ENCODE measurements at regions not wholly inside any gene's neighbourhood (a gene's known extent, or its start where the extent isn't known, plus 50 kb on each side); places are given as distances from the start of the nearest gene placed in this dataset.

- H3K4me3 ChIP-seq (ENCODE audit: low read depth, low read length), result no peak overlapping the region
- no peak for TF ChIP-seq CTCF (IDR thresholded peaks at IDR 0.05; ENCODE audit: borderline replicate concordance, insufficient read depth, low read depth, low read length)
Observed at GRCh38 chr16:85537795-85538401, 75.2 kb upstream of the GSE1 start.

- no peak overlapping the region for H3K4me3 ChIP-seq (ENCODE audit: low read depth, low read length)
- no peak for TF ChIP-seq CTCF (IDR thresholded peaks at IDR 0.05; ENCODE audit: borderline replicate concordance, insufficient read depth, low read depth, low read length)
Observed at GRCh38 chr16:85539084-85539483, 74.0 kb upstream of the GSE1 start.

GRCh38 chr16:85539629-85540291 is 73.4 kb upstream of the GSE1 start:
- TF ChIP-seq CTCF (IDR thresholded peaks at IDR 0.05; ENCODE audit: borderline replicate concordance, insufficient read depth, low read depth, low read length), result no peak

GRCh38 chr16:85541181-85541580 is 71.9 kb upstream of the GSE1 start:
- H3K4me3 ChIP-seq (ENCODE audit: low read depth, low read length), result no peak overlapping the region
- TF ChIP-seq CTCF (IDR thresholded peaks at IDR 0.05; ENCODE audit: borderline replicate concordance, insufficient read depth, low read depth, low read length), result no peak

More at GRCh38 chr16:85539629-85540291, 73.4 kb upstream of the GSE1 start:
- no peak overlapping the region for H3K4me3 ChIP-seq (ENCODE audit: low read depth, low read length)

GRCh38 chr16:85541619-85541979 is 71.5 kb upstream of the GSE1 start:
- H3K4me3 ChIP-seq (ENCODE audit: low read depth, low read length), result no peak overlapping the region
- no peak for TF ChIP-seq CTCF (IDR thresholded peaks at IDR 0.05; ENCODE audit: borderline replicate concordance, insufficient read depth, low read depth, low read length)

- TF ChIP-seq CTCF (IDR thresholded peaks at IDR 0.05; ENCODE audit: borderline replicate concordance, insufficient read depth, low read depth, low read length), result no peak
- H3K4me3 ChIP-seq (ENCODE audit: low read depth, low read length), result no peak overlapping the region
Observed at GRCh38 chr16:85541980-85542900, 70.9 kb upstream of the GSE1 start.

Measured in GM12875 (cell line).